SHP77 treated with DMSO at 0.1 percent for 48 hours (cell line): ENCODE measurements at regions not wholly inside any gene's neighbourhood (a gene's known extent, or its start where the extent isn't known, plus 50 kb on each side); places are given as distances from the start of the nearest gene placed in this dataset.
"Not testable (repeated sequence)": the region's sequence is repeated elsewhere in the genome, so short reads cannot be mapped to it uniquely, and the experiment has no call there.

Experiments
- DNase-seq: peaks from one replicate; lab custom pipeline; 2025; lab: John Stamatoyannopoulos, UW

GRCh38 chr4:151845551-151845950 lies 84.7 kb upstream of the GATB start:
- DNase-seq, result not testable (repeated sequence)

DNA sequence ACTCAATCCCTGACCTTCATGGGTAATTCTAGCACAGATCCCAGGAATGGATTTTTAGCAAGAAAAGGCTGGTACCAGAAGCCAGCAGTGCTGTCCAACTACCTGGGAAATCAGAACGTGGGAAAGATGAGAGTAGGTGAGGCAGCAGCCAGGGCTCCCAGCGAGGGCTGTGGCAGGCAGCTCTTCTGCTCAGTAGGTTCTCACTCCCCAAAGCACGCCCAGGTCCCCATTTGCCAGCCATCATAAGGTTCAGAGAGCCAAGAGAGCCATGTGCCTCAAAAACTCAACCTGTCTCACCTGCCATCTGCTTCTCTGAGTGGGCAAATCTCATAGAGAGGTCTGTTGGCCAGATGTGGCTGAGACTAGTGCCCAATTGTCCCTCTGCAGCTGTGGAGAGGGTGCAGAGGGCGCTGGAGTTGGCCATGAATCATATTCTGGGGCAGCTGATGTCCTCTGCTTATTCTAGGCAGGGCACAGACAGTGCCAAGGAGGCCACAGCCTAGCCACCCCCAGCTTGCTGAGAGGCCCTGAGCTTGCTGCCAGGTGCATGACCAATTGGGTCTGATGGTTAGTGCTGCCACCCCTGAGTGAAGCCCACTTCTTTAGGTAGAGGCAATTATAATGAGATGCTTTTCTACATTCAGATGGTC lies 81.7 kb upstream of the GATB start:
- no peak for DNase-seq

GRCh38 chr4:151841107-151841506 lies 80.3 kb upstream of the GATB start:
- DNase-seq, result no peak

DNA sequence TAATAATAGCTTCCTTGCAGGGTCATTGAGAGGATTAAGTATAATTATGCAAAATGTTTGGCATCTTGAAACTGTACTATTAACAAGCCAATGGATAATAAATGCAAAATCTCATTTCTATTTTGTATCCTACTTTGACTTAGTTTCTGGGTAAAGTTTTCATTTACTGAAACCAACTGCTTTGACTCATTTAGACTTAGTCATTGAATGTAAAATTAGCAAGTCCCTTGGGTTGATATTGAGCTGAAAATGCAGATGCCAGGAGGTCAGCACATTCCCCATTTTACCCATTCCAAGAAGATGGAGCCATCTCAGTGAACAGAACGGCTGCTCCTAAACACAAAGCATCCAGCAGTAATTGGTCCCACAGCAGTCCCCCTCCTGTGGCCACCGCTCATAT lies 74.7 kb upstream of the GATB start:
- DNase-seq, result no peak

- DNase-seq, result no peak
These were observed 72.4 kb upstream of the GATB start for GRCh38 chr4:151833174-151833573.

GRCh38 chr4:151831526-151831925 lies 70.7 kb upstream of the GATB start:
- no peak for DNase-seq

DNA sequence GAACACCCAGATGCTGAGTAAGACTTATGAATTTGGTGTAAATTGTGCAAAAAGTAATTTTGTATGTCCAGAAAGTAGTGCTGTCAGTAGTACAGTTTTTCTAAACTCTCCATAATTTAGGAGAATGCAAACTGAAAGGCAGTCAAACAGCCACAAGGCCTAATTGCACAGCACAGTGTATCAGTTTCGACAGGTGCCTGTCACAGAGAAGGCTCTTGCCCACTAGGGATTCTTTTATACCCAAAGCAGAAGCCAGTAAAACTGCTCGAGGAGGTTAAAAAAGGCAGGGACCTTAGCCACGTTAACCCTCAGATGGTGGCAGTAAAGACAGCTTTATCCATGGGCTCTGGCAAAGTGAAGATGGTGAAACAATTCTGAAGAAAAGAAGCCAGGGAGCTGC lies 69.4 kb upstream of the GATB start:
- DNase-seq, result no peak

- DNase-seq, result no peak
These were observed 68.5 kb upstream of the GATB start for GRCh38 chr4:151829309-151829708.

DNA sequence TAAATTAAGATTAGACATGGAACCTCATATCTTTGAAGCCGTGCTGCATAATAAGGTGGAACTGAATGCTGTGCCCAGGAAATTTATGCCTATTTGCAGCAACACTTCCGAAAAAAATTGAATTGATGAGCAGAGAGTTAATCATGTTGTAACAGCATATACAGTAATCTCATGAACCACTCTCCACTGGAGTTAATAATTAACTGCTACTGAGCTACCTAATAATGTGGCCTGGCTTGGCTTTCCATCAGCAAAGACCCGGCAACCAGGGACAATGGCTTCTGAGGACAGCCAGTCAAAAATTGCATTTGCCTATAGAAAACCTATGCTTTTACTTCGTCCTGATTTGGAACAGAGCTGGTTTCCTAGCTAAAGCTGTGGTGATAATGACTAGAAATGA lies 63.8 kb upstream of the GATB start:
- no peak for DNase-seq

GRCh38 chr4:151822331-151822730 lies 61.5 kb upstream of the GATB start:
- DNase-seq, result no peak

GRCh38 chr4:151820004-151820403 lies 59.2 kb upstream of the GATB start:
- DNase-seq, result no peak

DNA sequence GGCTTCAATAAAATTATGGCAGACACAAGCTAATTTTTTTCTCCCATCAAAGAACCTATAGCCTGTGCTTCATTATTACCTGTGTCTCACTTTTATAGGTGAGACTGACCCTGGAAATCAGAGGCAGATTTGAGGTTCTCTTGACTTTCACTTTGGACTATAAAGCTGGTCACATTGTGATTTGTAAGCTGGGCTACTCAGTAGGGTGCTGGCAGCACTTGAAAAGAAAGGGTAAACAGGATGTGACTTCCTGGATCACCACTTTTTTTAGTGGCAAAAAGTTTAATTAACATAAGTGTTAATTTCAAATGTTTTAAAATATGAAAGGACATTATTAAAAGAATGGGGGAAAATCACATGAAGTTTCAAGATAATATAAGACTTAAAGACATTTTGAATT lies 50.6 kb upstream of the GATB start:
- no peak for DNase-seq
